GM18508 (cell line): ENCODE measurements at regions not wholly inside any gene's neighbourhood (a gene's known extent, or its start where the extent isn't known, plus 50 kb on each side); places are given as distances from the start of the nearest gene placed in this dataset.
"Not testable (repeated sequence)": the region's sequence is repeated elsewhere in the genome, so short reads cannot be mapped to it uniquely, and the experiment has no call there.

Experiments
- ATAC-seq: cut with Tn5 transposase; IDR thresholded peaks from one replicate; pipeline ENCODE4 v1.9.1; 2021; ENCODE audit warnings: moderate number of reproducible peaks; ENCODE audit not compliant: insufficient read depth, unreplicated experiment

DNA sequence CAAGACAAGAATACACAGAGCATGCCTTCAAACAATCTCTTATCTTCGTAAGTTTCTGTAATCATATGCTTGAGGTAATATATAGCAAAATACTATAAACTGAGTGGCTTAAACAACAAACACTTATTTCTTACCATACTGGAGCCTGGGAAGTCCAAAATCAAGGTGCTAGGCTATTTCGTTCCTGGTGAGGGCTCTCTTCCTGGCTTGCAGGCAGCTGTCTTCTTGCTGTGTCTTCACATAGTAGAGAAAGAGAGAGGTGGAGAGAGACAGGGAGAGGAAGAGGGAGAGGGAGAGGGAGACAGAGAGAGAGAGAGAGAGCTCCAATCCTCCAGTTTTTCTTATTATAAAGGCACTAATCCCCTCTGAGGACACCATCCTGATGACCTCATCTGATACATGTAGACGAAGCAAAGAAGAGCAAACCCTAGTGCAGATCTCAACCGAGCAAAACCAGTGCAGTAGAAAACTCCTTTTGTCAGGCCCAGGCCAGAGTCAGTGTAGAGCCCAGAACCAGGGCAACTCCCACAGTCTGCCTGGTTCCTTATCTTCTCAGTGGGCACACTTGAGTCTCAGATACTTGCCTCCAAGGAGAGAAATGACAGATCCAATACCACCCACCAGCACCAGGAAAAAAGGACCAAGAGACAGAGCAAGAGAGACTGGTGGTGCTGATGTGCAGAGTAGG lies 297.1 kb upstream of the NCAM1 start:
- no peak for ATAC-seq

DNA sequence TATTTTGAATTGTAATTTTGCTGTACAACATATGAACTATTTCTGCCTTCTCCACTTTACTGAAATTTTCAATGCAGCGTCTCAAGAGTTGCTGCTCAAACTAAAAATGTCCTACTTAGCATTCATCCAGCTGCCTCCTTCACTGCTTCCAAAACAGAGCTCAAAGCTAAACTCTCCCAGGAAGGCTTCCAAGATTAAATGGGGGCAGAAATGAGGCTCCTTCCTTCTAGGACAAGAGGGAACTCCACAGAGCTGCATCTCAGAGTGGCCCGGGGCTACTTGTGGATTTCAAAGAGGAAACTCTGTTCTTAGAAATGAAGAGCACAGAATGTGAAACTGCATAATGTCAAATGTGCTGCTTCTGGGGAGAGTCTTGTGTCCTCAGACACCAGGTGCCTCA lies 295.9 kb upstream of the NCAM1 start:
- ATAC-seq = no peak

- no peak for ATAC-seq
These were observed 295.0 kb upstream of the NCAM1 start for GRCh38 chr11:112666253-112666652.

- ATAC-seq = no peak
These were observed 290.2 kb upstream of the NCAM1 start for GRCh38 chr11:112670806-112671570.

- not testable (repeated sequence) for ATAC-seq
These were observed 287.8 kb upstream of the NCAM1 start for GRCh38 chr11:112673401-112673800.

- no peak for ATAC-seq
These were observed 276.1 kb upstream of the NCAM1 start for GRCh38 chr11:112685111-112685510.

DNA sequence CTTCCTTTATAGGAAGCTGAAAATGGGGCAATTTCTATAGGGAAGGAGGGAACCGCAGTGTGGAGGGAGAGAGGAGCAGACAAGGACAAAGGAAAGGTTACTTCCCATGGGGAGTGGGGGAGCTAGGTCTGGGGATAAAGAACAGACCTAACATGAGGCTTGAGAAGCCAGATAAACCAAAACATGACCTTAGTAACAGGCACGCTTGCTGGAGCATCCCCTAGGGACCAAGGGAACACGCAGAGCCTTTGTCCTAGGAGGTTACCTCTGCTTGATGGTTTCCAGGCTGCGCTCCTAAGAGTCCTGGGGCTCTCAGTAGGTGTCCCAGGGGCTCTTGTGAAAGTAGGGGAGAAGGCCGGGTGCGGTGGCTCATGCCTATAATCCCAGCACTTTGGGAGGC lies 271.4 kb upstream of the NCAM1 start:
- no peak for ATAC-seq

- ATAC-seq = no peak
These were observed 267.4 kb upstream of the NCAM1 start for GRCh38 chr11:112693781-112694180.

GRCh38 chr11:112694245-112694644 lies 267.0 kb upstream of the NCAM1 start:
- no peak for ATAC-seq

DNA sequence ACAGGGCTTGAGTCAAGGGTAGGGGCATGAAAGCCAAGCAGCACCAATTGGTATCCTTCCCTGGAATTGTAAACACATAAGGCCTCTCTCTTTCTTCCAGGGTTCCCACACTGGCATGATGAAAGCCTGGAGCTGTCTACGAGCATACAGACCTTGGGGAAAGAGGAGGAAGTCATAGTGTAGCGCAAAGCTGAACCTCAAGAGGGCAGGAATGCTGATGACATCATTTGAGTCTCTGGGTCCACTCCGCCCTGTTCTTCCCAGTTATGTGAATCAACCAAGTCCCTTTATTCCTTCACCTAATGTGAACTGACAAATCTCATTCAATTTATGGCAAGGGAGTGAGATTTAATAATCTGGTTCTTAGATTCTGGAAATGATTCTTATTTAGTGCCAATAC lies 266.4 kb upstream of the NCAM1 start:
- ATAC-seq = no peak

DNA sequence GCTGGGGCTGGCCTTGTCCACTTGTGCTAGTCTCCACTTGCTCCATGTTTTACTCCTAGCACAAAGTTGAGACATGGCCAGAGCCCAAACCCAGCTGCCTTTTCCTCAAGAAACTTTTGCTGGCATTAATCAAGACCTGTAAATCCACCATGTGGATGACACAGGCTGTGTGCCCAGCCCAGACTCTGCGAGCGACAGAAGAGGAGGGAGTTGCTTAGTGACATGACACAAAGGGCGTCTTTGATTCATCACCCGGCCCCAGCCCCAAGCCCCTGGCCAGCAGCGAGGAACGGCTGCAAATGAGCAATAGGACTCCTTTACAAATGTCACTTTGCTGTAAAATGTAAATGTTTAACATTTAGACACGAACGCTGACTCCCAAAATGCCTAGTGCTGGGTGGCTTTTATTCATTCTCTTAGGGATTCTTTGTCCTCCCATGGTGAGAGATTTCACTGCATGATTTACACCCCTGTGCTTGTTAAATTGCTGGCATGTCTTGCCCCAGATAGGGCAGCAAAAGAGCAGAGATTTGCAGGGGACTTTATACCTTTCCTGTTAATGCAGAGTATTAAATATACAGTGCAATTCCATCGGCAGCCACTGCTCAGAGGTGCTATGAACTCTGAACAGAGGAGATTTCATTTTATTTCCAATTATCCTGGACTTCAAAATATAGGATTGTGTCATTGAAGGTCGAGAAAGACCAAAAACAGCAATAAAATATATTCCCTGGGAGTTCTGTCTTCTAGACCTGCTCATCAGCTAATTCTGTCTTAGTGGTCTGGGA lies 263.6 kb upstream of the NCAM1 start:
- ATAC-seq = no peak

- ATAC-seq = no peak
These were observed 256.1 kb upstream of the NCAM1 start for GRCh38 chr11:112705148-112705547.

DNA sequence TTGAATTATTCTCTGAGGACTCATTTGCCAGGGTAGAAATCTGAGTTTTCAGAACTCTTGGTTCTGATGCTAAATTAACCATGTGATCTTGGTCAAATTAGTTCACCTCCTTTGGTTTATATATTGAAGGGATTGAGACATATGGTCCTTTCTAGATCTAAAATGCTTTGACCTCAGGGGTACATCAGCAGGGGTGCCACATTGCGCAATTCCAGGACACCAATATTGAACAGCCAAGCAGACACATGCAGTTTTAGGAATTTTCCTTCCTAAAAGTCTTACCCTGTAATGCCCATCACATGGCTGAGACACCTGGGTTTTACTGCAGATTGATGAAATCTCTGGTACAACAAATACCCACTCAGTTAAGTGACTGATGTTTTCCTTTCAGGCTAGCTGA lies 254.4 kb upstream of the NCAM1 start:
- ATAC-seq = no peak

DNA sequence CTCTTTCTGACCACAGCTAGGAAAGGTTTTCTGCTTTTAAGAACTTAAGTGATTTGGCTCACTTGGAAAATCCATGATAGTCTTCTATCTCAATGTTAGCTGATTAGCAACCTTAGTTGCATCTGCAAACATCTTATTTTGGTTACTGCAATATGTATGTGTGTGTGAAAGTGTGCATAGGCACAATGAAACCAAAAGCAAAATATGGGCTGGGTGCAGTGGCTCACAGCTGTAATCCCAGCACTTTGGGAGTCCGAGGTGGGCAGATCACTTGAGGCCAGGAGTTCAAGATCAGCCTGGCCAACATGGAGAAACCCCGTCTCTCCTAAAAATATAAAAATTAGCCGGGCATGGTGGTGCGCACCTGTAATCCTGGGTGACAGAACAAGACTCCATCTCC lies 246.9 kb upstream of the NCAM1 start:
- ATAC-seq = not testable (repeated sequence)

DNA sequence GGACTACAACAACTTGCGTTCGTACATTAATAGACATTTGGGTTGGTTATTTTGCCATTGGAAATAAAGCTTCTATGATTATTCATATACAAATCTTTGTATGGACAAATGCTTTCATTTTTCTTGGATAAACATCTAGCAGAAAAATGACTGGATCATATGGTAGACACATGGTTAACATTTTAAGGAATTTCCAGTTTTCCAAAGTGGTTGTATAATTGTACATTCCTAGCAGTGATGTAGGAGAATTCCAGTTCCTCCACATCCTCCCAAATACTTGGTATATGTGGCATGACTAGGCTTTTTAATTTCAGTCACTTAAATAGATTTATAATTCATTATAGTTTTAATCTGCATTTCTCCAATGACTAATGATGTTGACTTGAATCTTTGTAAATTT lies 246.2 kb upstream of the NCAM1 start:
- no peak for ATAC-seq

DNA sequence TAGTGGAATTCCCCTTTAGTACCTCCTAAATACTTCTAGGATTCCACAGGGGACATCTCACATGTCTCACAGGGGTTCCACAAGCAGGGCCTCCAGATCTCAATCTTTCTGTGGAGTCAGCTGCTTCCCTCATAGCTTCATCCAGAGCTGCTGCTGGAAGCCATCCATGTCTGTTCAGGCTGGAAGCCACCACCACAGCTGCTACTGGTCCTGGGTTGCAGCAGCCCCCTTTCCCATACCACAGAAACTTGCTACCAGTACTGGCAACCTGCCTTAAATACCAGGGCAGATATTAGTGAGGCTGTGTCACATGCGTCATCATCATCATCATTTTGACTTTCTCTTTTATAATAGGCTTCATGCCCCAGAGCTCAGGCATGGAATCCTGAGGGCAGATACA lies 242.7 kb upstream of the NCAM1 start:
- no peak for ATAC-seq

DNA sequence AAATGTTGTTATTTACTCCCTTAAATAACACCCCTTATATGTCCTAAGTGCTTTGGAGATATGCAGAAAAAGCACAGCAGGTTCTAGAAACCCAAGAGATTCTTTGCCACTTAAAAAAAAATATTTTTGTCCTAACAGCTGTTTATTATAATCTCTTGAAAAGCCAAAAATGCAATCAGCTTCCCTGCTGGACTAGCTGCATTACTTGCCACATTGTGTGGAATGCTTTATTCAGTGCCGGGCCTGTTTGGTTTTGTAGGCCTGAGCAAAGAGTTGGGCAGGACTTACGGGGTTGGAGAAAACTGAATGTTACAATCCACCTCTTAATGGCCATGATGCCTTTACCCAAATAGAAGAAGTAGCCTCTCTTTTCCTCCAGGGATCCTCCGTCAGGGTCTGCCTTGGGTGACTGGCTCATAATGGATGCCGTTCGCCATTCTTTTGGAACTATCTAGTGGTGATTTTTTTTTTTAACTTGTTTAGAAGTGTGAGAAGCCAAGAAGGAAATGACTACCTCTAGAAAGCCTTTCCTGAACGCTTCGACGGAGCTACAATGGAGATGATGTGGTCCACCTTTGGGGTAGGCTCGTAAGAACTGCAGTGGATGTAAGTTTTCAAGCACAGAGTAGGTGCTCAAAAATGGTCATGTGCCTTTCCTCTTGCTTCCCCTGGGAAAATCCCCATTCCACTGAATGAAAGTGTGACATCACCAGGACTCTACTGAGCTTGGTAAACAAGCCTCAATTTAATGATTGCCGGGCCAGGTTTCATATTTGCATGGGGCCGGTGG lies 241.3 kb upstream of the NCAM1 start:
- ATAC-seq = no peak

DNA sequence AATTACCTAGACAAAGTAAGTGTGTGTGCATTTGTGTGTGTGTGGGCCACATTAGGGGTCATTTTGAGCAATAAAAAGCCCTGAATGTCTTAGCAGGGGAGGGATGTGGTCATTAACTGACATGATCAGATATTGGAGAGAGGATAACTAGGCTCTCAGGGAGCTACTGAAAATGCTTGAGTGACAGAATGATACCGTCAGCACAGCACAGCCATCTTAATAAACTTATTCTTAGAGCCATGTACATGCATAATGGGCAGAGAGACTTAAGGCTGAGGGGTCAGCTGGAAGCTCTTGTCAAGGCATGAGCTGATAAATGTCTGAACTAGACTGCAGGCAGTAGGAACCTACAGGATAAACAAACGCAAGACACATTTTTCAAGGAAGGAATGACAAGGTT lies 239.1 kb upstream of the NCAM1 start:
- no peak for ATAC-seq

GRCh38 chr11:112722876-112723275 lies 238.3 kb upstream of the NCAM1 start:
- ATAC-seq = no peak

DNA sequence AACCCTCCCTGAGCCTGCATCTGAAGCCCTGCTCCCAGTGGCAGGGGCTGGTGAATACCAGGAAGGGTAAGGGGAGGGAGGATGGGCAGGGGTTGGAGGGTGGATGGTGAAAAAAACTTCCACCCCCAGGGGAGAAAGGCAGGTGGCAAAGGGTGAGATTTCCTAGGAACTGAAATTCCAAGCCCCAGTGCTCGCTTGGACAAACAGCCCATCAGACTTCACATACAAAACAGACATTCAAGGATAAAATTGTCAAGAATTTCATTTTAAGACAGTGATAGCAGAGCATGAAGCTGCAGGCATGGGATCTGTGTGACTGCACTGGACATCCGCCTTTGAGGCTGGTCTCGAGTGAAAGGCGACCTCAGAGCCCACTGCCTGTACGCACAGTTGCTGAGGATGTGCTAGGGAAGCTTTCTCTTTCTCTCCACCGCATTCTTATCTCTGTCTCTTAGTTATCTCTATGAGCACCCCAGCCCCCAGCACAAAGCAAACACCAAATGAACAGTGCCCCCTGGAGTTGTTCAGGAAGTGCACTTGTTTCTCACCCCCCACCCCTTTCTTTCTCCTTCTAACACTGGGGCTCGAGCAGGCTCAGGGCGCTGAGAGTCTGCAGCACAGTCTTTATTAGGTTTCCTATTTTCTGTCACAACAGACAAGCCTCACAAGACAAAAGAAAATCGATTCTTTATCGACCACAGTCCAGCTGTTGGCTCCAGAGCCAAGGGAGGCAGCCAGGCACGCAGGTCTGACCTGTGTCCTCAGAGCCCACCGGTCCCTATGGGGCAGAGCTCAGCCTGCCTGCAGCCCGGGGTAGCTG lies 237.3 kb upstream of the NCAM1 start:
- no peak for ATAC-seq
